GM11168 (cell line): ENCODE measurements at regions not wholly inside any gene's neighbourhood (a gene's known extent, or its start where the extent isn't known, plus 50 kb on each side); places are given as distances from the start of the nearest gene placed in this dataset.

ENCODE experiments used
- in situ Hi-C: fragments of 300-500 bp; cut with MboI; formaldehyde crosslinking; loops from one replicate; pipeline ENCODE4 v1.12.0; 2022; ENCODE audit warnings: low sequenced_read_pairs; ENCODE audit not compliant: unreplicated experiment

DNA sequence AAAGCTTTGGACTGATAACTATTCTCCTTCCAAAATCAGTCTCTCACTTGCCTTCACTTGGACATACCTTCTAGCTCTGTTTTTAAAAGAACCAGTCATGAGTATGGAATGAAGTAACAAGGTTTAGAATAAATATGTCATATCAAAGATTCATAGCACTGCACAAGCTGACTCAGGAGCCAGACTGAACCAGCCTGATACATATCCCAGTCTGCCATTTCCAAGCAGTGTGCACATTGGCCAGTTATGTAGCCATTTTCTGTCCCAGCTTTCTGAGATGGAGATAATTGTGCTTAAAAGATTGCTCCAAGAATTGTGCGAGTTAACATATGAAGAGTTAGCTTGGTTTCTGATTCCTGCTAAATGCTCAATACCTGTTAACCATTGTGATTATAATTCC, 311.3 kb downstream of the C11orf87 start:
- in situ Hi-C loops: no loop called here

- in situ Hi-C loops: no loop called here
Measured at GRCh38 chr11:109734566-109734965, 312.6 kb downstream of the C11orf87 start.

GRCh38 chr11:109735128-109735527, 313.1 kb downstream of the C11orf87 start:
- in situ Hi-C loops: no loop called here

- in situ Hi-C loops: no loop called here
Measured at GRCh38 chr11:109739379-109739778, 317.4 kb downstream of the C11orf87 start.

GRCh38 chr11:109745996-109746625, 324.1 kb downstream of the C11orf87 start:
- in situ Hi-C loops: no loop called here

DNA sequence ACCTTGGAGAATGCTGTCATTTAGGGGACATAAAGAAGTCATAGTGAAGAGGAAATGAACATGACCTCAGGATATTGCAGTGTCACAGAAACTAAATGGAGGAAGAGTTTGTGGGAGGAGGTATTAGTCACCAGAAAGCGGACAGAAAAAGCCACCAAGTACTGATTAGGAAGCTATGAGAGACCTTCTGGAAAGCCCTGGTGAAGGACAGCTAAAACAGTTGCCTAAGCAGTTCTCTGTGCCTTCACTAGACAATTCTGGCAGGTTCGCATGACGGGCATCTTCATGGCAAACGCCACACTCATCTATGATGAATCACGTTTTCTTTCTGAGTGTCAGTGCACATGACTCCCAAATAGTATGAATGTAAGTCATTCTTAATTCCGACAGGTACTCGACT, 325.8 kb downstream of the C11orf87 start:
- in situ Hi-C loops: no loop called here

DNA sequence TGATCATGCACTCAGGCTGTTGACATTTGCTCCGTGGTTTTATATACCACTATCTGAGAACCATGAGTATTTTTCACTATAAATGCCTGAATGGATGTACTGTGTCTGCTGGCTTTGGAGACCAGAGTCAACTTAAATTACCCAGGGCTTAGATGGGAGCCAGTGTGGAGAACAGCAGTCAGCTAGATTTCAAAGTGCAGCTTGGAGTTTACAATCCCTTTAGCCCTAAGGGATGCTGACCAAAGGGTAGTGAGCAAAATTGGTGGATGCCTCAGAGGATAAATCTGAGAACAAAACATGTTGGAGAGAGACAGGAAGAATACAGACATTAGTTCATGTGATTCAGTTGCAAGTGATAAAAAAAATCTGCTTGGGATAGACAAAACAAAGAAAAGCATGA, 327.5 kb downstream of the C11orf87 start:
- in situ Hi-C loops: no loop called here

- in situ Hi-C loops: no loop called here
Measured at GRCh38 chr11:109750964-109751363, 329.0 kb downstream of the C11orf87 start.

GRCh38 chr11:109752212-109752825, 330.3 kb downstream of the C11orf87 start:
- in situ Hi-C loops: no loop called here

GRCh38 chr11:109756521-109756920, 334.5 kb downstream of the C11orf87 start:
- in situ Hi-C loops: no loop called here

DNA sequence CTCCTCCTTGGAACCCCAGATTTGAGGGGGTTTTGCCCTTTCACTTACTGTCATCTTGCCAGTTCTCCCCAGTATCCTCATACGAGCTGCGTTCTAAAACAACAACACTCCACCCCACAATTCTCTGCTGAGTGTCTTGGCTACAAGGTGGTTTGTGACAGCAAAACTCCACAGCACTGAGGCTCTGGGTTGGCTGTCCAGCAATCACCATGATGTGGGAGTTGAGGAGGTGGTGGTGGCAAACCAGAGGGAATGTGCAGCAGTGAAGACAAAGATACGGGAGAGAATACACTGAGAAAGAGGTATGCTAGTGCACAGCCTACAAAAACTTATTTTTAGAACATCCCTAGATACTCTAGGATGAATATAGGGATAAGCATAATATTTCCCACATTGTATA, 335.0 kb downstream of the C11orf87 start:
- in situ Hi-C loops: no loop called here

DNA sequence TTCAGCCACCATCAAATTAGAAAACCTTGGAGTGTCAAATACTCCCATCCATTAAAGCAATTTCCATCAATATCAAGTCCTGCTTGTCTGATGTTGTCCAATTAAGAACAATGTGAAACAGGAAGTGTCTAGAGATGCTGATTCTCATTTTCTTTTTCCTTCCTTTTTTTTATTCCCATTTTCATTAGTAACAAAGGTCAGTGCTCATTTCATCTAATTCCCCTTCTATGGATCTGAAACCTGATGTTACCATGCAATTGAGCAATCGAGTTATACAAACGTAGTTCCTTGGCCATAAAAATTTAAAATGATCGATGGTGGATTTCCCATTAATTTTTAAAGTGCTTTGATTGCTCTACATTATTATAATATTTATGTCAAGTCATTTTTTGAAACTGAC, 330.6 kb upstream of the ZC3H12C start:
- in situ Hi-C loops: no loop called here

DNA sequence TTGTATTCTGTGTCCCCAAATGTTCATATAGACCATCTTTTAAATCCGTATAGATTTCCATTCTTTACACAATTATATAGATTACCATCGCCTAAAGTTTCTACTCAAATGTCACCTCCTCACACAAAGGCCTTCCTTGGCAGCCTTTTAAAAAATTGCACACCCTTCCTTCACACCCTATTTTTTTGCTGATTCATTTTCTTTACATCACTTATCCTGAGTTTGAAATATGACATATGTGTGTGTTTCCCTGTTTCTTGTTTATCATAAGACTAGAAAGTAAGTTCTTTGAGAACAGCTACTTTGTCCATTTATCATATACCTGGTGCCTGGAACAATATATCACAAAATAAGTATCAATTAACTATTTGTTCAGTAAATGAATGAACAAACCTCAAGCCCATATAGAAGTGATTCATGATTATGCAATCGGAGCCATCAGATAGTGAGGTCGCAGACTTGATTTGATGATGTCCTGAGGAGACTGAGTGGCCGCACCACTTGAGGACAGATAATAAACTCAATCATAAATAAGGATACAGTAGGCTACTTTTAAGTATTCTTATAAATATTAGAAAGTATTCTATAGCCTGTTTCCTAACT, 327.4 kb upstream of the ZC3H12C start:
- in situ Hi-C loops: no loop called here

GRCh38 chr11:109769858-109770257, 323.3 kb upstream of the ZC3H12C start:
- in situ Hi-C loops: no loop called here

DNA sequence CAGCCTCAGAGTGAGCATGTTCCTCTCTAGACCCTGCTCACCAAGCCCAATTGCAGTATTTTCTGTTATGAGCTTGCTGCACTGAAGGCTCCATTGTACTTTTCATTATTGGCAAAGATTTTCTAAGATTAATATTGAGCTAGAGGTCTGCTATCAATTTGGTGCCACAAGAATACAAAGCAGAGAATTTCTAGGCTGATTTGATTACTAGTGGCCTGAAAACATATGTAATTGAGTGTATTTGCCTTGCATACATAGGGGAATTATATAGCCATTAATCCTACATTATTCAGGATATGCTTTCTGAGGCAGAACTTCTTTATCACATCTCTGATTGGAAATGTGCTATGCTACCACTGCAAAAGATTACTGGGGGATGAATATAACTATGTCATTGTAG, 322.9 kb upstream of the ZC3H12C start:
- in situ Hi-C loops: no loop called here

DNA sequence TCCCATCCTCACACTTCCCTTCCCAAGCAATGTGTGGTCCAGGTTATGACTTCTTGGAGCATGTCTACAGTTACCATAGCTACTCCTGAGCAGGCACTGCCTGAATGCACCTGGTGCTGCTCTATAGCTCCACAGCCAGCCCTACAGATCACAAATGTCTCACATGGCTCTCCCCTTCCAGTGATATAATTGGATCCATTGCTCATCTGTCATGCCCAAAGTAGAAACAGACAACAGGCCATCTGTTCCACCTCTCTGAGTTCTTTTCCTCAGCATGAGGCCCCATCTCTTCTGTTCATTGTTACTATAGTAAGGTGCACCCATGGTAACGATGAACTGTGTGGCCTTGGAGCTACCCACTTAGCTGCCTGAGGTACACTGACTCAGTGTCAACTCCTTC, 320.3 kb upstream of the ZC3H12C start:
- in situ Hi-C loops: no loop called here

- in situ Hi-C loops: no loop called here
Measured at GRCh38 chr11:109775686-109776085, 317.5 kb upstream of the ZC3H12C start.

GRCh38 chr11:109783014-109783413, 310.2 kb upstream of the ZC3H12C start:
- in situ Hi-C loops: no loop called here

DNA sequence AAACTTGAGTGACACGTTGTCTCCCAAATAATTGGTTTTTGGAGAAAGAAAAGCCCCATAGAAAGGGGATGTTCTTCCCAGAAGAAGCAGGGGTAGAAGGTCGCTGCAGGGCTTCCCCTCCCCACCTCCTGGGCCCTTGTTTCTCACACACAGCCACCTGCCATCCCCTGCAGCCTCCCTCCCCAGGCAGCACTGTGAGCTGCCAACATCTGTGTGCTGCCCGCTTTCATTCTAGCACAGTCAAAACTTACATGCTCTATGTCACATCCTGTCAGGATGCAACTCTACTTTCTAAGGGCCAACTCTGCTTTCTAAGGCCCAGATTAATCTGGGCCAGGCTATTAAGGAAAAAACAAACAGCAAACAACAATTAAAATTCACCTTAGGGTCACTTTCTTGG, 309.4 kb upstream of the ZC3H12C start:
- in situ Hi-C loops: no loop called here

GRCh38 chr11:109784536-109784935, 308.7 kb upstream of the ZC3H12C start:
- in situ Hi-C loops: no loop called here

GRCh38 chr11:109785198-109785597, 308.0 kb upstream of the ZC3H12C start:
- in situ Hi-C loops: no loop called here

DNA sequence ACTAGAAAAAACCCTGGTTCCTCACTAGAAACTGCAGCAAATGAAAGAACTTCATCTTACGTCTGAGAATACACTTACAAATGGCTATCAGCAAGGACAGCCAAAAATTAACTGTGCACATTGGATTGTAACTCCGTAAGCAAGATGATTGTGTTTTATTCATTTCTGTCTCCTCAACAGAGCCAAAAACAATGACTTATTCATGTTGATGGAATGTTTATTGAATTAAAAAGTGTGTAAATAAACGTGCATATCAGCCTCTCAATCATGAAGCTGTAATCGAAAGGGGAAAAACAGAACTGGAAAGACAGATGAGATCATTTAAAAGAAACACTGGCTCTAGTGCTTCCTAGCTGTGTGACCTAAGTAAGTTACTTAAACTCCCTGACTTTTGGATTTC, 307.5 kb upstream of the ZC3H12C start:
- in situ Hi-C loops: no loop called here
